GM23338 (cell line): ENCODE measurements at regions not wholly inside any gene's neighbourhood (a gene's known extent, or its start where the extent isn't known, plus 50 kb on each side); places are given as distances from the start of the nearest gene placed in this dataset.

Experiments
- ATAC-seq: fragments of 200-7000 bp; cut with Tn5 transposase; 3 replicates; pipeline ENCODE4 v1.9.1; 2020
- DNase-seq: peaks from one replicate; pipeline ENCODE4 v3.0.0-alpha.2; 2015; ENCODE audit warnings: low spot score
- H2AFZ ChIP-seq: fragments of 200-600 bp; sonication (generic); 2 replicates; pipeline ENCODE4 v1.8.0; 2016; ENCODE audit warnings: antibody characterized with exemption, mild to moderate bottlenecking, moderate library complexity
- H3F3A ChIP-seq: fragments of 200-600 bp; sonication (generic); replicated peaks from 2 replicates; pipeline ENCODE4 v1.8.0; 2017; ENCODE audit warnings: antibody characterized with exemption, mixed run types, low read depth
- H3K27ac ChIP-seq: fragments of 200-600 bp; sonication (generic); 2 replicates; pipeline ENCODE4 v1.6.1; 2016; ENCODE audit warnings: low read depth
- H3K27me3 ChIP-seq: fragments of 200-600 bp; sonication (generic); 2 replicates; pipeline ENCODE4 v1.8.0; 2016; ENCODE audit warnings: mild to moderate bottlenecking, mixed run types, moderate library complexity; ENCODE audit not compliant: insufficient read depth
- H3K36me3 ChIP-seq: fragments of 200-600 bp; sonication (generic); 2 replicates; pipeline ENCODE4 v1.8.0; 2016; ENCODE audit warnings: mild to moderate bottlenecking; ENCODE audit not compliant: insufficient read depth
- H3K4me1 ChIP-seq: fragments of 200-600 bp; sonication (generic); 2 replicates; pipeline ENCODE4 v1.8.0; 2016; ENCODE audit warnings: mild to moderate bottlenecking, moderate library complexity; ENCODE audit not compliant: insufficient read depth
- H3K4me2 ChIP-seq: fragments of 200-600 bp; sonication (generic); 2 replicates; pipeline ENCODE4 v1.7.1; 2017; ENCODE audit warnings: mixed run types
- H3K4me3 ChIP-seq: fragments of 200-600 bp; sonication (generic); 2 replicates; pipeline ENCODE4 v1.6.1; 2016; ENCODE audit warnings: mixed run types
- H3K79me2 ChIP-seq: fragments of 200-600 bp; sonication (generic); replicated peaks from 2 replicates; pipeline ENCODE4 v1.8.0; 2017; ENCODE audit warnings: mild to moderate bottlenecking; ENCODE audit not compliant: insufficient read depth
- H3K9me2 ChIP-seq: fragments of 200-600 bp; sonication (generic); 2 replicates; pipeline ENCODE4 v1.8.0; 2017; ENCODE audit not compliant: insufficient read depth
- H4K20me1 ChIP-seq: fragments of 200-600 bp; sonication (generic); replicated peaks from 2 replicates; pipeline ENCODE4 v1.8.0; 2017; ENCODE audit warnings: mild to moderate bottlenecking; ENCODE audit not compliant: insufficient read depth
- H3K27ac Mint-ChIP-seq: 2 replicates; pipeline ENCODE4 v1.8.0; 2020; ENCODE audit warnings: inconsistent platforms, mild to moderate bottlenecking, moderate library complexity, mixed read lengths
- H3K27me3 Mint-ChIP-seq: 3 replicates; pipeline ENCODE4 v1.8.0; 2022; ENCODE audit warnings: low read depth, mild to moderate bottlenecking, moderate library complexity, mixed read lengths, inconsistent platforms; ENCODE audit not compliant: insufficient read depth, poor library complexity
- H3K36me3 Mint-ChIP-seq: 3 replicates; pipeline ENCODE4 v1.8.0; 2021; ENCODE audit warnings: low read depth, mild to moderate bottlenecking, inconsistent platforms, moderate library complexity, mixed read lengths
- H3K4me1 Mint-ChIP-seq: 3 replicates; pipeline ENCODE4 v1.8.0; 2020; ENCODE audit warnings: mild to moderate bottlenecking, inconsistent platforms, mixed read lengths
- H3K4me3 Mint-ChIP-seq: 3 replicates; pipeline ENCODE4 v1.8.0; 2021; ENCODE audit warnings: moderate library complexity, mild to moderate bottlenecking, inconsistent platforms, mixed read lengths
- H3K9me3 Mint-ChIP-seq: 3 replicates; pipeline ENCODE4 v1.8.0; 2020; ENCODE audit warnings: moderate library complexity, mild to moderate bottlenecking, inconsistent platforms, mixed read lengths
- CREB1 ChIP-seq: fragments of 250-450 bp; sonication (Bioruptor Pico); IDR thresholded peaks from 2 replicates; pipeline ENCODE4 v1.5.0; 2020; ENCODE audit warnings: low read depth, mild to moderate bottlenecking, moderate library complexity
- CTCF ChIP-seq, 2 experiments: fragments of 200-600 bp in 1 of 2; sonication (generic) in 1 of 2; conservative IDR thresholded peaks; 2 replicates each; pipeline versions ENCODE4 v1.5.1 to v1.6.1; 2016 to 2017; ENCODE audit warnings: antibody characterized with exemption in 2 of 2, low read depth in 2 of 2, mild to moderate bottlenecking in 2 of 2, moderate library complexity in 1 of 2
- EZH2 ChIP-seq: fragments of 200-600 bp; sonication (generic); IDR thresholded peaks from one replicate; pipeline ENCODE4 v1.8.0; 2017; ENCODE audit warnings: antibody characterized with exemption, mild to moderate bottlenecking, low read depth; ENCODE audit not compliant: unreplicated experiment
- EZH2phosphoT487 ChIP-seq: fragments of 200-600 bp; sonication (generic); IDR thresholded peaks from one replicate; pipeline ENCODE4 v1.8.1; 2018; ENCODE audit warnings: antibody characterized with exemption; ENCODE audit not compliant: unreplicated experiment
- JUNB ChIP-seq: IDR thresholded peaks from one replicate; pipeline ENCODE4 v1.6.1; 2016; ENCODE audit warnings: antibody characterized with exemption; ENCODE audit not compliant: unreplicated experiment
- NANOG ChIP-seq: IDR thresholded peaks from 2 replicates; pipeline ENCODE4 v1.6.1; 2016; ENCODE audit warnings: antibody characterized with exemption, borderline replicate concordance
- REST ChIP-seq: IDR thresholded peaks from one replicate; pipeline ENCODE4 v1.6.1; 2018; ENCODE audit warnings: antibody characterized with exemption; ENCODE audit not compliant: unreplicated experiment
- STAT1 ChIP-seq: IDR thresholded peaks from one replicate; pipeline ENCODE4 v1.6.1; 2016; ENCODE audit warnings: antibody characterized with exemption; ENCODE audit not compliant: unreplicated experiment
- ZNF114 ChIP-seq: fragments of 250-450 bp; sonication (Bioruptor Pico); IDR thresholded peaks from 2 replicates; pipeline ENCODE4 v1.5.0; 2020; ENCODE audit warnings: mild to moderate bottlenecking, moderate library complexity
- ZNF331 ChIP-seq: fragments of 250-450 bp; sonication (Bioruptor Pico); IDR thresholded peaks from 2 replicates; pipeline ENCODE4 v1.5.0; 2020; ENCODE audit warnings: low read depth, mild to moderate bottlenecking, moderate library complexity
- ZNF462 ChIP-seq: fragments of 250-450 bp; sonication (Bioruptor Pico); IDR thresholded peaks from 2 replicates; pipeline ENCODE4 v1.5.0; 2020; ENCODE audit warnings: mild to moderate bottlenecking, moderate library complexity

- Histone ChIP-seq H2AFZ (no peak overlapping the region), H3K4me1 (no peaks in the 10 kb centered on the region), H4K20me1 (no peaks in the 10 kb centered on the region), H3K27me3 (no peaks in the 10 kb centered on the region), H3K4me2 (no peak overlapping the region), H3K36me3 (no peaks in the 10 kb centered on the region), H3F3A (no peaks in the 10 kb centered on the region), H3K4me3 (no peak overlapping the region), H3K9me2 (no peaks in the 10 kb centered on the region), H3K27ac (no peak overlapping the region), H3K79me2 (no peaks in the 10 kb centered on the region)
- no peaks in the 10 kb centered on the region for H3K9me3 Mint-ChIP-seq
- peaks cover 28% of the 10 kb centered on the region for H3K4me1 Mint-ChIP-seq
- H3K27me3 Mint-ChIP-seq: peaks cover 7% of the 10 kb centered on the region
- no peak for TF ChIP-seq ZNF114 (CRISPR knock-in tag)
- no peak overlapping the region for H3K27ac Mint-ChIP-seq
- ATAC-seq: no peak
- DNase-seq: no peak
- H3K4me3 Mint-ChIP-seq: no peak overlapping the region
- H3K36me3 Mint-ChIP-seq: no peaks in the 10 kb centered on the region
Measured at GRCh38 chrX:120752431-120753082, 122.7 kb upstream of the C1GALT1C1 start.

GRCh38 chrX:120751683-120752082, 121.8 kb upstream of the C1GALT1C1 start:
- H3K4me1 ChIP-seq: no peaks in the 10 kb centered on the region
- no peak overlapping the region for H2AFZ ChIP-seq
- Mint-ChIP-seq H3K4me3 (no peak overlapping the region), H3K27me3 (peaks cover 3% of the 10 kb centered on the region), H3K27ac (no peak overlapping the region), H3K36me3 (no peaks in the 10 kb centered on the region), H3K4me1 (peaks cover 27% of the 10 kb centered on the region), H3K9me3 (no peaks in the 10 kb centered on the region)
- H3K27me3 ChIP-seq: no peaks in the 10 kb centered on the region
- H3F3A ChIP-seq: no peaks in the 10 kb centered on the region
- no peak overlapping the region for H3K4me2 ChIP-seq
- DNase-seq: no peak
- no peaks in the 10 kb centered on the region for H4K20me1 ChIP-seq
- no peak for ATAC-seq
- no peak overlapping the region for H3K4me3 ChIP-seq
- no peaks in the 10 kb centered on the region for H3K79me2 ChIP-seq
- no peak overlapping the region for H3K27ac ChIP-seq
- H3K9me2 ChIP-seq: no peaks in the 10 kb centered on the region
- no peaks in the 10 kb centered on the region for H3K36me3 ChIP-seq
- TF ChIP-seq ZNF462 (CRISPR knock-in tag): no peak
- no peak for TF ChIP-seq CREB1 (CRISPR knock-in tag)
- no peak for TF ChIP-seq NANOG
- no peak for TF ChIP-seq REST
- no peak for TF ChIP-seq ZNF331
- no peak for TF ChIP-seq EZH2
- no peak for TF ChIP-seq CTCF (conservative IDR thresholded peaks at IDR 0.05; ENCODE audit: low read depth in 2 of 2)
- no peak for TF ChIP-seq STAT1
- TF ChIP-seq JUNB: no peak
- no peak for TF ChIP-seq EZH2phosphoT487
- no peak for TF ChIP-seq ZNF114 (CRISPR knock-in tag)
